ENCODE measurements at regions not wholly inside any gene's neighbourhood (a gene's known extent, or its start where the extent isn't known, plus 50 kb on each side); places are given as distances from the start of the nearest gene placed in this dataset.

DNA sequence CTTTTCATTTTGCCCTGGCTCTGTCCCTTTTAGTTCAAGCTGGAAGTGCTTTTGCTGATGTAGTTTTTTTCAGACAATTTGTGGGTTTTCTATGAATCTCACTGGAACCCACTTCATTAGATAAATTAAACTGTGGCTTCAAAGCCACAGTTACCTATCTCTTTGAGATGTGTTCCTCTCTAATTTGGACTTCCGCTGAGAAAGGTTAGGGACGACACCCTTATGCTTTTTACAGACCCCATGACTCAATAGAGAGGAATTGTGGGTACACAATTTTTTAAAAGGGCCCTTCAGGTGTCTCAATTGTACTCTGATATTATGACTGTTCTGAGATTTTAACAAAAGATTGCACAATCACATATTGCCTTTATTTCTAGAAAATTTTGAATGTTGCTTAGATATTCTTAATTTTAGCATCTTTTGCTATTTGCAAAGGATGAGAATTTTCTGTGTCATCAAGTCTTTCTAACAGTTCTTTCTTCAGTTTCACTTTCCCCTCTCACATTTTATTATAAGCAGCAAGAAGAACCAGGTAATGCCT, 110.6 kb downstream of the GADD45G start:
- 92 to 100% methylated on average over 2 of the region's 2 CpGs for WGBS, 2 donors
- no peaks in the 10 kb centered on the region for H3K27me3 ChIP-seq
- H3K36me3 ChIP-seq (ENCODE audit: low read depth, missing control alignments): no peaks in the 10 kb centered on the region
- intact Hi-C loops (cut with DNase I; ENCODE audit: low total_unique reads): no loop called here
- H3K4me1 ChIP-seq: peaks cover 5% of the 10 kb centered on the region
- DNase-seq: no peak
- no peak overlapping the region for H3K27ac ChIP-seq
- no peak overlapping the region for H3K4me3 ChIP-seq
- no peaks in the 10 kb centered on the region for H3K9me3 ChIP-seq
- no peak for TF ChIP-seq POLR2A (IDR thresholded peaks at IDR 0.05)
- TF ChIP-seq, protein P1, sequence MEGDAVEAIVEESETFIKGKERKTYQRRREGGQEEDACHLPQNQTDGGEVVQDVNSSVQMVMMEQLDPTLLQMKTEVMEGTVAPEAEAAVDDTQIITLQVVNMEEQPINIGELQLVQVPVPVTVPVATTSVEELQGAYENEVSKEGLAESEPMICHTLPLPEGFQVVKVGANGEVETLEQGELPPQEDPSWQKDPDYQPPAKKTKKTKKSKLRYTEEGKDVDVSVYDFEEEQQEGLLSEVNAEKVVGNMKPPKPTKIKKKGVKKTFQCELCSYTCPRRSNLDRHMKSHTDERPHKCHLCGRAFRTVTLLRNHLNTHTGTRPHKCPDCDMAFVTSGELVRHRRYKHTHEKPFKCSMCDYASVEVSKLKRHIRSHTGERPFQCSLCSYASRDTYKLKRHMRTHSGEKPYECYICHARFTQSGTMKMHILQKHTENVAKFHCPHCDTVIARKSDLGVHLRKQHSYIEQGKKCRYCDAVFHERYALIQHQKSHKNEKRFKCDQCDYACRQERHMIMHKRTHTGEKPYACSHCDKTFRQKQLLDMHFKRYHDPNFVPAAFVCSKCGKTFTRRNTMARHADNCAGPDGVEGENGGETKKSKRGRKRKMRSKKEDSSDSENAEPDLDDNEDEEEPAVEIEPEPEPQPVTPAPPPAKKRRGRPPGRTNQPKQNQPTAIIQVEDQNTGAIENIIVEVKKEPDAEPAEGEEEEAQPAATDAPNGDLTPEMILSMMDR (IDR thresholded peaks at IDR 0.05): no peak

- H3K27ac ChIP-seq: no peak overlapping the region
- intact Hi-C loops (cut with DNase I; ENCODE audit: low total_unique reads): no loop called here
- H3K27me3 ChIP-seq: no peaks in the 10 kb centered on the region
- no peak for DNase-seq
- 94 to 95% methylated on average over 3 of the region's 3 CpGs for WGBS, 2 donors
- no peaks in the 10 kb centered on the region for H3K9me3 ChIP-seq
- no peaks in the 10 kb centered on the region for H3K36me3 ChIP-seq (ENCODE audit: low read depth, missing control alignments)
- no peak overlapping the region for H3K4me3 ChIP-seq
- TF ChIP-seq POLR2A (IDR thresholded peaks at IDR 0.05): no peak
- TF ChIP-seq, protein P1 (IDR thresholded peaks at IDR 0.05): no peak
- H3K4me1 ChIP-seq: peaks cover 4% of the 10 kb centered on the region
These were observed 111.1 kb downstream of the GADD45G start for GRCh38 chr9:89715881-89716280.

- intact Hi-C loops (cut with DNase I; ENCODE audit: low total_unique reads): no loop called here
- Histone ChIP-seq H3K4me1 (no peaks in the 10 kb centered on the region), H3K27me3 (no peaks in the 10 kb centered on the region), H3K36me3 (ENCODE audit: low read depth, missing control alignments) (no peaks in the 10 kb centered on the region), H3K27ac (no peak overlapping the region), H3K9me3 (no peaks in the 10 kb centered on the region), H3K4me3 (no peak overlapping the region)
- DNase-seq: no peak
- 73 to 88% methylated on average over 3 of the region's 3 CpGs for WGBS, 2 donors
- no peak for TF ChIP-seq POLR2A (IDR thresholded peaks at IDR 0.05)
- TF ChIP-seq, protein P1 (IDR thresholded peaks at IDR 0.05): no peak
These were observed 111.7 kb downstream of the GADD45G start for GRCh38 chr9:89716559-89716958.

DNA sequence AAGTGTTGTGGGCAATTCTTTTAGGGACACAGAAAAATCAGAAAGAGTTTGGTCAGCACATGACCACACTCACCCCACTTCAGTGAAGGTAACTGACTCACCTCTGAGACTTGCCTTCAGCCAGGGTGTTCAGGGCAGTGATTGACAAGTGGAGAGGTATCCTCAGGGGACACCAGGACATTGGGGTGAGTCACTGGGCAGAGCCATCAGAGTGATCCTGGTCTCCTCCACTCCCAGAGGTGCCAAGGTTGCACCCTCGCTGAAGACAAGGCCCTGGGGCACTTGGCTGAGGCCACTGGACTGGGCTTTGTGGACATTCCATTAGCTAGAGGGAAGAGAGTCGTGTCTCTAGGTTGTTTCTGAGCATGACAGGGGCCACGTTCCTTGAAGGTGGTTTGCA, 113.4 kb downstream of the GADD45G start:
- no peak for DNase-seq
- intact Hi-C loops (cut with DNase I; ENCODE audit: low total_unique reads): no loop called here
- Histone ChIP-seq H3K27me3 (no peaks in the 10 kb centered on the region), H3K27ac (no peak overlapping the region), H3K9me3 (no peaks in the 10 kb centered on the region), H3K4me1 (no peaks in the 10 kb centered on the region), H3K36me3 (ENCODE audit: low read depth, missing control alignments) (no peaks in the 10 kb centered on the region), H3K4me3 (no peak overlapping the region)
- 52 to 79% methylated on average over 2 to 3 of the region's 3 CpGs for WGBS, 2 donors
- no peak for TF ChIP-seq POLR2A (IDR thresholded peaks at IDR 0.05)
- TF ChIP-seq, protein P1 (IDR thresholded peaks at IDR 0.05): no peak

DNA sequence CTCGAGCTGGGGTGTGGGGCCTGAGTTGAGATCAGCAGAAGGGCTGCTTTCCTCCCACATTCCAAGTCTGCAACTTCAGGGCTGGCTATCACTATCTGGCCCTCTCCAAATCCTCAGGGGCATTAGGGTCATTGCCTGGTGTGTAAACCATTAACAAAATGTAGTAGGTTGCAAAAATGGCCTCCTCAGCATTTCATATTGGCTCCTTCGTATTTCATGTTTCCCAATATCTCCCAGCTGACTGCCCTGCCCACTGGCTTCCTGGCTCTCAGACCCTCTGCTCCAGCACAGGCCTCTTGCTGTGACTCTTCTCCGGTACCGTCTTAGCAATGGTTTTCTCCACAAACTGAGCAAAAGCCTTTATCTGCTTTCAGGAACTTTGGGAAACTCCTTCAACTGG, 113.8 kb downstream of the GADD45G start:
- Histone ChIP-seq H3K4me3 (no peak overlapping the region), H3K4me1 (no peaks in the 10 kb centered on the region), H3K36me3 (ENCODE audit: low read depth, missing control alignments) (no peaks in the 10 kb centered on the region), H3K27ac (no peak overlapping the region), H3K9me3 (no peaks in the 10 kb centered on the region), H3K27me3 (no peaks in the 10 kb centered on the region)
- no peak for TF ChIP-seq POLR2A (IDR thresholded peaks at IDR 0.05)
- TF ChIP-seq, protein P1 (IDR thresholded peaks at IDR 0.05): no peak
- intact Hi-C loops (cut with DNase I; ENCODE audit: low total_unique reads): no loop called here
- no peak for DNase-seq
- WGBS, 2 donors: 53 to 66% methylated on average over 4 of the region's 4 CpGs

Data from testis (tissue), 2 donors.